SK-N-MC (cell line): ENCODE measurements at regions not wholly inside any gene's neighbourhood (a gene's known extent, or its start where the extent isn't known, plus 50 kb on each side); places are given as distances from the start of the nearest gene placed in this dataset.

Experiments
- EZH2 ChIP-seq: fragments of 200-600 bp; sonication (generic); IDR thresholded peaks from one replicate; pipeline ENCODE4 v1.6.1; 2017; ENCODE audit warnings: antibody characterized with exemption
- FOXP2 ChIP-seq: optimal IDR thresholded peaks from 2 replicates; pipeline ENCODE3; 2011; ENCODE audit warnings: mild to moderate bottlenecking, moderate library complexity; ENCODE audit not compliant: insufficient read depth; ENCODE audit errors: extremely low read length, control extremely low read depth
- POLR2AphosphoS5 ChIP-seq: IDR thresholded peaks from 2 replicates; pipeline ENCODE4 v1.6.1; 2012; ENCODE audit warnings: mild to moderate bottlenecking, low read depth, low read length, borderline replicate concordance

DNA sequence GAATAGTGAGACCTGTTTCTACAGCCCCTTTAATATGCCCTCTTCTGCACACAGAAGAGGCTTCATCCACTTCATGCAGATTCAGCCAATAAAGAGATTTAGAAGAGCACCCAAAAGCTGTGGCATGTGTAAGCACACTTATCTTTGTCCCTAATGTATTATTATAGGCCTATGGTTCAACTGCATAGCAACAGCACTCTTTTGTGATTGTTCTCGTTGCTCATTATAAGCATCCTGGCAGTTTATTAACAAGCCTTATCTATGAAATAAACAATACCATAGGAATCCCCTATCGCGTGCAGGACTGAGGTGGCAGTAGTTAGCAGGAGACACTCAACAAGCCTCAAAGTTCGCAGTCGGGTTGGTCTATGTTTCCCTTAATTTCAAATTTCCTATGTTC is 138.5 kb upstream of the BEND6 start:
- TF ChIP-seq POLR2AphosphoS5 (no peak), EZH2 (no peak), FOXP2 (no peak)
